Fibroblast of lung (primary cell): ENCODE measurements at regions not wholly inside any gene's neighbourhood (a gene's known extent, or its start where the extent isn't known, plus 50 kb on each side); places are given as distances from the start of the nearest gene placed in this dataset.

Source experiments
- CTCF ChIP-seq, 2 donors: IDR thresholded peaks in 1 of 2; conservative IDR thresholded peaks in 1 of 2; 1 replicate in 1 of 2; 2 replicates in 1 of 2; pipeline ENCODE4 v1.5.1; 2011 to 2012; ENCODE audit warnings: low read length in 2 of 2, control low read depth in 1 of 2, inconsistent platforms in 1 of 2, low read depth in 1 of 2, mild to moderate bottlenecking in 1 of 2
- EZH2 ChIP-seq: IDR thresholded peaks from 2 replicates; pipeline ENCODE4 v1.5.1; 2012; ENCODE audit warnings: low read length, control low read depth, mild to moderate bottlenecking; ENCODE audit errors: missing control alignments

- TF ChIP-seq CTCF (conservative IDR thresholded peaks at IDR 0.05 in 1 of 2, IDR thresholded peaks at IDR 0.05 in 1 of 2; ENCODE audit: low read depth in 1 of 2, low read length in 2 of 2) (no peak), EZH2 (no peak)
These were observed 1343.4 kb downstream of the HACE1 start for GRCh38 chr6:103516336-103516735.
